ENCODE measurements at regions not wholly inside any gene's neighbourhood (a gene's known extent, or its start where the extent isn't known, plus 50 kb on each side); places are given as distances from the start of the nearest gene placed in this dataset.

DNA sequence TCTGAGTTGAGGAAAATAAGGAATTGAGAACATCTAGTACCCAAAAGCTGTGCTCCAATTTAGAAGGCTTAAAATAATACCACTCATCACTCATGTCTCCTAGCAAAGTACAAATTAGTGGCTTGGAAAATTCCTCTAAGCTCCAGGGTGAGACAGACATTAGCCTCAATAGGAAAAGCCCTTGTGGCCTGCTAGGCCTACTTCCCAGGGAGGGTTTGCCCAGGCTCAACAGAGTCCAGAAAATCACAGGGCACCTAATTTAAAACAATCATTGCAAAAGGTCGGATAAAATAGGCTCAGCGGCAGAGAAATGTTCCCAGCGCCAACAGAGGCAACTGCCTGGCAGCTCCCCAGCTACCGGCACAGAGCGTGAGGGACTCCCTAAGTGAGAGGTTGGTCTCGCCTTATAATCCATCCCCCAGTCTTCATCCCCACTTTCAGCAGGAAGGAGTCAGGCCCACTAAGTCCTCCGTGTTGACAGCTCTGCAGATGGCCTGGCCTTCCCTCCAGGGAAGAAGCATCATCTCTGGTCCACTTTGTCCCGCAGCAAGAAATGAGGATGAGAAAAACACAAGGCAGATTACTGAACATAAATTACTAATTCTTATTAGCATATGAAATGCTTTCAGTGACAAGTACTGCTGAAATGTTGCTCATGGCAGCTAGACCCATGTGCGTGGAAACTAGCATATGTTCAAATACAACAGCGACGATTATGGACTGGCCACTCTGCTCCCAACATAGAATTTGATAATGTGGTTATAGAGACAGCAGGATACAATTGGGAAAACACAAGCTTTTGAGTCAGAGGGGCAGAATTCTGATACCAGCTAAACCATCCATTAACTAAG, 1177.7 kb upstream of the AUTS2 start:
- Histone ChIP-seq H3K4me3 (ENCODE audit: low read depth in 1 of 3, low read length in 3 of 3) (no peak overlapping the region), H3K4me1 (ENCODE audit: control insufficient read depth in 3 of 3, insufficient read depth in 2 of 3, low read depth in 1 of 3, low read length in 2 of 3) (no peaks in the 10 kb centered on the region), H3K36me3 (ENCODE audit: control insufficient read depth in 3 of 3, insufficient read depth in 2 of 3, low read depth in 1 of 3, low read length in 3 of 3) (no peaks in the 10 kb centered on the region), H3K27me3 (ENCODE audit: control insufficient read depth in 3 of 3, insufficient read depth in 3 of 3, low read length in 3 of 3) (no peaks in the 10 kb centered on the region), H3K9me3 (ENCODE audit: control insufficient read depth in 2 of 2, insufficient read depth in 1 of 2, low read depth in 1 of 2, low read length in 1 of 2) (peaks cover 1 to 6% of the 10 kb centered on the region in 2 donors), H3K27ac (ENCODE audit: low read depth in 1 of 3, low read length in 2 of 3) (no peak overlapping the region)
- 90 to 92% (median 92%) methylated on average over 11 of the region's 11 CpGs for WGBS, 3 donors
- FAIRE-seq (no peak), DNase-seq (no peak)

DNA sequence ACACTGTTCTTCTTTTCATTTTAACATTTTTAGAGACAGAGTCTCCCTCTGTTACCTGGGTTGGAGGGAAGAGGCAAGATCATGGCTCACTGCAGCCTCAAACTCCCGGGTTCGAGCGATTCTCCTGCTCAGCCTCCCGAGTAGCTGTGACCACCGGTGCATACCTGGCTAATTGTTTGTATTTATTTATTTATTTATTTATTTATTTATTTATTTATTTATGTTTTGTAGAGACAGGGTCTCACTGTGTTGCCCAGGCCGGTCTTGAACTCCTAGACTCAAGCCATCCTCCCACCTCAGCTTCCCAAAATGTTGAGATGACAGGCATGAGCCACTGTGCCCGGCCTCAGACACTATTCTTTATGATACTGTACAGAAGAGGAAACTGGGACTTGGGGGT, 1176.6 kb upstream of the AUTS2 start:
- 92 to 93% (median 92%) methylated on average over 7 of the region's 7 CpGs for WGBS, 3 donors

DNA sequence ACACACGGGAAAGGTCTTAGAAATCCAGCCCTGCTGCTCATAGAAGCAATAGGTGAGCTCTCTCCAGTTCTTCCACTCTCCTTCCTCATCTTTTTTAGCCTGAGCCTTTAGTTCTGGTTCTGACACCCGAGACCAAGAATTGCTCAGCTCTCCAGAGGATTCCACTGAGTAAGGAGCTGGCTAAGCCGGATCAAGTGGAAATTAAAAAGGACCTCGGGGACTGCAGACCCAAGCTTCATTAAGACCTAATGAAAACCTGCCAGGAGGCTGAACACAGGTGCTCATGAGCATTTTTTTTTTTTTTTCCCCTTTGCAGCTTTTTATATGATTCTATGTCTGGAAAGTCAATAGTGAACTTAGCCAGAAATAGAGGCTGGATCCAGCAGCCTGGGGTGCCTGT, 1176.0 kb upstream of the AUTS2 start:
- Histone ChIP-seq H3K9me3 (ENCODE audit: control insufficient read depth in 2 of 2, insufficient read depth in 1 of 2, low read depth in 1 of 2, low read length in 1 of 2) (peaks cover 0 to 3% of the 10 kb centered on the region in 2 donors), H3K27ac (ENCODE audit: low read depth in 1 of 3, low read length in 2 of 3) (no peak overlapping the region), H3K4me3 (ENCODE audit: low read depth in 1 of 3, low read length in 3 of 3) (no peak overlapping the region), H3K36me3 (ENCODE audit: control insufficient read depth in 3 of 3, insufficient read depth in 2 of 3, low read depth in 1 of 3, low read length in 3 of 3) (no peaks in the 10 kb centered on the region), H3K4me1 (ENCODE audit: control insufficient read depth in 3 of 3, insufficient read depth in 2 of 3, low read depth in 1 of 3, low read length in 2 of 3) (no peaks in the 10 kb centered on the region), H3K27me3 (ENCODE audit: control insufficient read depth in 3 of 3, insufficient read depth in 3 of 3, low read length in 3 of 3) (no peaks in the 10 kb centered on the region)
- FAIRE-seq (no peak), DNase-seq (no peak)
- 47 to 74% (median 69%) methylated on average over 4 of the region's 4 CpGs for WGBS, 3 donors

More for the DNA sequence above, 1176.6 kb upstream of the AUTS2 start:
- no peak for DNase-seq
- H3K4me1 ChIP-seq (ENCODE audit: control insufficient read depth in 3 of 3, insufficient read depth in 2 of 3, low read depth in 1 of 3, low read length in 2 of 3), result no peaks in the 10 kb centered on the region
- H3K4me3 ChIP-seq (ENCODE audit: low read depth in 1 of 3, low read length in 3 of 3), result no peak overlapping the region
- H3K36me3 ChIP-seq (ENCODE audit: control insufficient read depth in 3 of 3, insufficient read depth in 2 of 3, low read depth in 1 of 3, low read length in 3 of 3), result no peaks in the 10 kb centered on the region
- peaks cover 0 to 3% of the 10 kb centered on the region in 2 donors for H3K9me3 ChIP-seq (ENCODE audit: control insufficient read depth in 2 of 2, insufficient read depth in 1 of 2, low read depth in 1 of 2, low read length in 1 of 2)
- no peaks in the 10 kb centered on the region for H3K27me3 ChIP-seq (ENCODE audit: control insufficient read depth in 3 of 3, insufficient read depth in 3 of 3, low read length in 3 of 3)
- FAIRE-seq, result no peak
- no peak overlapping the region for H3K27ac ChIP-seq (ENCODE audit: low read depth in 1 of 3, low read length in 2 of 3)

DNA sequence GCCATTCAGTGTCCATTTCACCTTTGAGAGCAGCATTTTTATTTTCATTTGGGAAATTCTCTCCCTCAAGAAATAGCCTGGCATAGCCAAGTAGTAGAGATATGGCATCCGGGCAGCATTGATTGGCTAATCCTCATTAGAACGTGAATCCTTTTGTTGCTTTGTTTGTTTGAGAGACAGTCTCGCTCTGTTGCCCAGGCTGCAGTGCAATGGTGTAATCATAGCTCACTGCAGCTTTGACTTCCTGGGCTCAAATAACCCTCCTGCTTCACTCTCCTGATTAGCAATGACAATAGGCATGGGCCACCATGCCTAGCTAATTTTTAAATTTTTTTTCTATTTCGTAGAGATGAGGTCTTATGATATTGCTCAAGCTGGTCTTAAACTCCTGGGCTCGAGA, 1174.9 kb upstream of the AUTS2 start:
- H3K27ac ChIP-seq (ENCODE audit: low read depth in 1 of 3, low read length in 2 of 3), result no peak overlapping the region
- H3K4me3 ChIP-seq (ENCODE audit: low read depth in 1 of 3, low read length in 3 of 3), result no peak overlapping the region
- H3K36me3 ChIP-seq (ENCODE audit: control insufficient read depth in 3 of 3, insufficient read depth in 2 of 3, low read depth in 1 of 3, low read length in 3 of 3), result no peaks in the 10 kb centered on the region
- DNase-seq (no peak), FAIRE-seq (no peak)
- no peaks in the 10 kb centered on the region for H3K27me3 ChIP-seq (ENCODE audit: control insufficient read depth in 3 of 3, insufficient read depth in 3 of 3, low read length in 3 of 3)
- no peaks in the 10 kb centered on the region for H3K9me3 ChIP-seq (ENCODE audit: control insufficient read depth in 2 of 2, insufficient read depth in 1 of 2, low read depth in 1 of 2, low read length in 1 of 2)
- WGBS, 3 donors, result 61 to 76% (median 71%) methylated on average over 5 of the region's 5 CpGs
- no peaks in the 10 kb centered on the region for H3K4me1 ChIP-seq (ENCODE audit: control insufficient read depth in 3 of 3, insufficient read depth in 2 of 3, low read depth in 1 of 3, low read length in 2 of 3)

DNA sequence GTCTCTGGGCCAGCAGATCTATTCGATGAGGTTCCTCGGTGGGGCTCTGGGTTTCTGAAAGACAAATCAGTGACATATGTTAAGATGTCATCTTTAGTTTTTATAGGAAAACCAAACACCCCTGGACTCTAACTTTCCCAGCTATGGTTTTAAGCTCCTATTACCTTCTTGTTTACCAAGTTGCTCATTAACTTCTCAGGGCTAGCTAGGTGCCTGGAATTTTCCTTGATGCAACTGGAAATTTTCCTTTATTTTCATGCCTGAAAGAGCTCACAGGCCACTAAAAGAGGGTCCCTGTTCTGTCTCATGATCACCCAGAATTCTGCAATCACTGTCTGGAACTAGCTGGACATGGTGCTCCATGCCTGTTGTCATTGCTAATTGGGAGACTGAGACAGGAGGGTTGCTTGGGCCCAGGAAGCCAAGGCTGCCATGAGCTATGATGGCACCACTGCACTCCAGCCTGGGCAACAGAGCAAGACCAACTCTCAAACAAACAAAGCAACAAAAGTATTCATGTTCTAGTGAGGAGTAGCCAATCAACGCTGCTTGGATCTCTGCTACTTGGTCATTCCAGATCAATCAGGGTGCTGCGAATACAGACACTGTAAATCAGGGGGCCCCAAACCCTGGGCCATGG, 1173.5 kb upstream of the AUTS2 start:
- Histone ChIP-seq H3K36me3 (ENCODE audit: control insufficient read depth in 3 of 3, insufficient read depth in 2 of 3, low read depth in 1 of 3, low read length in 3 of 3) (no peaks in the 10 kb centered on the region), H3K4me1 (ENCODE audit: control insufficient read depth in 3 of 3, insufficient read depth in 2 of 3, low read depth in 1 of 3, low read length in 2 of 3) (no peaks in the 10 kb centered on the region), H3K9me3 (ENCODE audit: control insufficient read depth in 2 of 2, insufficient read depth in 1 of 2, low read depth in 1 of 2, low read length in 1 of 2) (no peaks in the 10 kb centered on the region), H3K27ac (ENCODE audit: low read depth in 1 of 3, low read length in 2 of 3) (no peak overlapping the region), H3K27me3 (ENCODE audit: control insufficient read depth in 3 of 3, insufficient read depth in 3 of 3, low read length in 3 of 3) (no peaks in the 10 kb centered on the region), H3K4me3 (ENCODE audit: low read depth in 1 of 3, low read length in 3 of 3) (no peak overlapping the region)
- 64 to 84% (median 72%) methylated on average over 4 of the region's 4 CpGs for WGBS, 3 donors
- DNase-seq (no peak), FAIRE-seq (no peak)

DNA sequence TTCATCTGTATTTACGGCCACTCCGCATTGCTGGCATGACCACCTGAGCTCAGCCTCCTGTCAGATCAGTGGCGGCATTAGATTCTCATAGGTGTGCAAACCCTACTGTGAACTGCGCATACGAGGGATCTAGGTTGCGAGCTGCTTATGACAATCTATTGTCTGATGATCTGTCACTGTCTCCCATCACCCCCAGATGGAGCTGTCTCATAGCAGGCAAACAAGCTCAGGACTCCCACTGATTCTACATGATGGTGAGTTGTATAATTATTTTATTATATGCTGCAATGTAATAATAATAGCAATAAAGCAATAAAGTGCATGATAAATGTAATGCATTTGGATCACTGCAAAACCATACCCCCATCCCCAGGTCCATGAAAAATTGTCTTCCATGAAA, 1172.9 kb upstream of the AUTS2 start:
- no peak overlapping the region for H3K27ac ChIP-seq (ENCODE audit: low read depth in 1 of 3, low read length in 2 of 3)
- no peaks in the 10 kb centered on the region for H3K9me3 ChIP-seq (ENCODE audit: control insufficient read depth in 2 of 2, insufficient read depth in 1 of 2, low read depth in 1 of 2, low read length in 1 of 2)
- peak in 1 of 2 donors; percentile 39 for DNase-seq
- WGBS, 3 donors, result 45 to 81% (median 62%) methylated on average over 6 of the region's 6 CpGs
- no peak overlapping the region for H3K4me3 ChIP-seq (ENCODE audit: low read depth in 1 of 3, low read length in 3 of 3)
- no peaks in the 10 kb centered on the region for H3K27me3 ChIP-seq (ENCODE audit: control insufficient read depth in 3 of 3, insufficient read depth in 3 of 3, low read length in 3 of 3)
- H3K4me1 ChIP-seq (ENCODE audit: control insufficient read depth in 3 of 3, insufficient read depth in 2 of 3, low read depth in 1 of 3, low read length in 2 of 3), result no peaks in the 10 kb centered on the region
- no peak for FAIRE-seq
- H3K36me3 ChIP-seq (ENCODE audit: control insufficient read depth in 3 of 3, insufficient read depth in 2 of 3, low read depth in 1 of 3, low read length in 3 of 3), result no peaks in the 10 kb centered on the region

DNA sequence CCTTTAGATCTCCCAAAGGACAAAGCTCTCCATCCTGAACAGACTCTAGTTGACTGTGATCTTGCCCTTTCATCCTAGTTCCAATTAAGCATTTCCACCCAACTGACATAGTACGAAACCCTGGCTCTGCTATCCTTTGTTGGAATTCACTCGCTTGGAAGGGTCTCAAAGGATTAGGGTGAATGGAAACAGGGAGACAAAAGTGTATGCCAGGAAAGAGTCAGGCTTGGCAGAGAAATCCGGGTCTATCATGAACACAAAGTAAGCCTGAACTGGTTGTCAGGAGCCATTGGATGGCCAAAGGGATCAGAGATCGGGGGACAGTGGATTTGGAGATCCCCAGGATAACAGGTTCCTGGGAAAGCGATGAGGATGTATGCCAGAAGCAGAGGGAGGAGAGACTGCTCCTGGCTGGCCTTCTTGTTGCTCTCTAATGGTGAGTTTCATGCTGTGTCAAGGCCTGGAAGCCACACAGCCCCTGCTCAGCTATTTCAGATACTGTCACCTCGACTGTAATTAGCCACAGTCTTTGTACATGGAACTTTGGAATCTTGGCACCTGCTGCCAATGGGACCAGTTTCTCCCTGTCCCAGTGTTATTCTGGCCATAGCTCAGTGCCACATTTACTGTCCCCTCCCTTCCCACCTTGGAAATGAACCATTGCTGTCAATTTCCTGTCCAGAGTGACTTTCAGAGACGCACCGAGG, 1168.7 kb upstream of the AUTS2 start:
- WGBS, 3 donors, result 58 to 74% (median 64%) methylated on average over 8 of the region's 8 CpGs
- FAIRE-seq, result no peak
- DNase-seq, result no peak
- Histone ChIP-seq H3K27ac (ENCODE audit: low read depth in 1 of 3, low read length in 2 of 3) (no peak overlapping the region), H3K4me3 (ENCODE audit: low read depth in 1 of 3, low read length in 3 of 3) (no peak overlapping the region), H3K4me1 (ENCODE audit: control insufficient read depth in 3 of 3, insufficient read depth in 2 of 3, low read depth in 1 of 3, low read length in 2 of 3) (no peaks in the 10 kb centered on the region), H3K9me3 (ENCODE audit: control insufficient read depth in 2 of 2, insufficient read depth in 1 of 2, low read depth in 1 of 2, low read length in 1 of 2) (no peaks in the 10 kb centered on the region), H3K36me3 (ENCODE audit: control insufficient read depth in 3 of 3, insufficient read depth in 2 of 3, low read depth in 1 of 3, low read length in 3 of 3) (no peaks in the 10 kb centered on the region), H3K27me3 (ENCODE audit: control insufficient read depth in 3 of 3, insufficient read depth in 3 of 3, low read length in 3 of 3) (peaks cover 0 to 3% (median 0%) of the 10 kb centered on the region in 3 donors)

DNA sequence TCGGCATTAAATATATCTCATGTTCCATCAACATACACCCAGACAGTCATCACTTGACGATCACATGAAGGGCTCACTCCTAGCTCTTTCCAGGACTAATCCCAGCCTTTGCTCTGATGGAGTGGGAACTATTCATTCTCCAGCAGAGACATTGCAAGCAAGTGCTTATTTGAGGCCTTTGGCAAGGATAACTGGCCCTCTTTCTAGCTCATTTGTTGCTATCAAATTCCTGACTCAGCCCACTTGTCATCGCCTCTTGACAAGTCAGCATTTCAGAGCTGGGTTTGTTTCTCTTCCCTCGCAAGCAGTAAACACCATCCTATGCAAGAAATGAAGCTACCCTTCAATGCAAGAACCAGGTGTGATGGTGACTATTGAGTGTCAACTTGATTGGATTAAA, 1165.7 kb upstream of the AUTS2 start:
- Histone ChIP-seq H3K9me3 (ENCODE audit: control insufficient read depth in 2 of 2, insufficient read depth in 1 of 2, low read depth in 1 of 2, low read length in 1 of 2) (no peaks in the 10 kb centered on the region), H3K36me3 (ENCODE audit: control insufficient read depth in 3 of 3, insufficient read depth in 2 of 3, low read depth in 1 of 3, low read length in 3 of 3) (no peaks in the 10 kb centered on the region), H3K27ac (ENCODE audit: low read depth in 1 of 3, low read length in 2 of 3) (no peak overlapping the region), H3K4me1 (ENCODE audit: control insufficient read depth in 3 of 3, insufficient read depth in 2 of 3, low read depth in 1 of 3, low read length in 2 of 3) (no peaks in the 10 kb centered on the region), H3K4me3 (ENCODE audit: low read depth in 1 of 3, low read length in 3 of 3) (no peak overlapping the region), H3K27me3 (ENCODE audit: control insufficient read depth in 3 of 3, insufficient read depth in 3 of 3, low read length in 3 of 3) (peaks cover 0 to 3% (median 0%) of the 10 kb centered on the region in 3 donors)
- no peak for DNase-seq
- WGBS, 3 donors, result 80 to 92% (median 87%) methylated on average over 4 of the region's 4 CpGs
- FAIRE-seq, result no peak

All from small intestine (tissue), 7 donors.